Stimulated activated CD4-positive, alpha-beta T cell treated with anti-CD3 and anti-CD28 coated beads, Interleukin-1b, Interleukin-23, amount 100 ng/mL, for 24 hours (primary cell): ENCODE measurements at regions not wholly inside any gene's neighbourhood (a gene's known extent, or its start where the extent isn't known, plus 50 kb on each side); places are given as distances from the start of the nearest gene placed in this dataset.

Source experiments
- DNase-seq, 4 experiments: peaks; one replicate each; pipeline ENCODE4 v3.0.0-alpha.2; 2020; ENCODE audit warnings: low read depth in 4 of 4, low spot score in 1 of 4

DNA sequence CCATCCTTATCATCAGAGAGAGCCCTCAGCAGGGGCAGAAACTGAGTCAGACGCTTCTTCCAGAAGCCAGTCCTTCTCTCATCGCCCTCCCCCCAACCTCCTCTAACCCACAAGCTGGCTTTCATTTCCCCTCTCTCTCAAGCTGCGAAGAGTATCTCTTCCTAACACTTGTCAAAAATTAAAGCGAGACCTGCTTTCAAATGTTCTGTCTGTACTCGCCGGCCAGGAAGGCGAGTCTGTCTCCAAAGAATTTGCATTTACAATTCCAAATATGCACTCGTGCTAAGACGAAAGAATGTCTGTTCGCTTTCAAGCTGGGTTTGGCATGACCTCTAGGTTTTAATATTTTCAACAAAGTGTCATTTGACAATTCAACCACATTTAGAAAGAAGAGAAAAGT lies 140.4 kb downstream of the RGS9 start:
- DNase-seq = no peak
